ENCODE measurements at regions not wholly inside any gene's neighbourhood (a gene's known extent, or its start where the extent isn't known, plus 50 kb on each side); places are given as distances from the start of the nearest gene placed in this dataset.

GRCh38 chr16:62644030-62644812, 608.0 kb upstream of the CDH8 start:
- no peak overlapping the region for H3K4me3 ChIP-seq (ENCODE audit: low read depth, low read length)
- TF ChIP-seq CTCF (IDR thresholded peaks at IDR 0.05; ENCODE audit: borderline replicate concordance, insufficient read depth, low read depth, low read length), result no peak

GRCh38 chr16:62642677-62643076, 606.4 kb upstream of the CDH8 start:
- no peak overlapping the region for H3K4me3 ChIP-seq (ENCODE audit: low read depth, low read length)
- no peak for TF ChIP-seq CTCF (IDR thresholded peaks at IDR 0.05; ENCODE audit: borderline replicate concordance, insufficient read depth, low read depth, low read length)

DNA sequence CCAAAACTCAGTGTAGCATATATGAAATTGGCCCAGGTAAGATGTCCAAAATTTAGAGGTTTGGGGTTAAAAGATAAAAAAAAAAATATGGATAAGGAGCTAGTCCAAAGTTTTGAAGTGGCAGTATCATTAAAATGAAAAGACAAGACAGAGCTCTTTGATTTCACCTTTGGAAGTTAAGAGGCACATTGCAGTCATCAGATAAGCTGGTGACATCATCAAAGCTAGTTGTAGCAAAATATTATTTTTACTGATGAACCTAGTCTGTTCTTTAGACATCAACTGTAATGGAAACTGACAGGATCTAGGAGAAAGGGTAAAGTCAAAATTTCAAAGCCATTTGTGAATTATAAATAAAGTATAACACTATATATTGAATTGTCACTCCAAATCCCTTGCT, 603.7 kb upstream of the CDH8 start:
- no peak for TF ChIP-seq CTCF (IDR thresholded peaks at IDR 0.05; ENCODE audit: borderline replicate concordance, insufficient read depth, low read depth, low read length)
- no peak overlapping the region for H3K4me3 ChIP-seq (ENCODE audit: low read depth, low read length)

DNA sequence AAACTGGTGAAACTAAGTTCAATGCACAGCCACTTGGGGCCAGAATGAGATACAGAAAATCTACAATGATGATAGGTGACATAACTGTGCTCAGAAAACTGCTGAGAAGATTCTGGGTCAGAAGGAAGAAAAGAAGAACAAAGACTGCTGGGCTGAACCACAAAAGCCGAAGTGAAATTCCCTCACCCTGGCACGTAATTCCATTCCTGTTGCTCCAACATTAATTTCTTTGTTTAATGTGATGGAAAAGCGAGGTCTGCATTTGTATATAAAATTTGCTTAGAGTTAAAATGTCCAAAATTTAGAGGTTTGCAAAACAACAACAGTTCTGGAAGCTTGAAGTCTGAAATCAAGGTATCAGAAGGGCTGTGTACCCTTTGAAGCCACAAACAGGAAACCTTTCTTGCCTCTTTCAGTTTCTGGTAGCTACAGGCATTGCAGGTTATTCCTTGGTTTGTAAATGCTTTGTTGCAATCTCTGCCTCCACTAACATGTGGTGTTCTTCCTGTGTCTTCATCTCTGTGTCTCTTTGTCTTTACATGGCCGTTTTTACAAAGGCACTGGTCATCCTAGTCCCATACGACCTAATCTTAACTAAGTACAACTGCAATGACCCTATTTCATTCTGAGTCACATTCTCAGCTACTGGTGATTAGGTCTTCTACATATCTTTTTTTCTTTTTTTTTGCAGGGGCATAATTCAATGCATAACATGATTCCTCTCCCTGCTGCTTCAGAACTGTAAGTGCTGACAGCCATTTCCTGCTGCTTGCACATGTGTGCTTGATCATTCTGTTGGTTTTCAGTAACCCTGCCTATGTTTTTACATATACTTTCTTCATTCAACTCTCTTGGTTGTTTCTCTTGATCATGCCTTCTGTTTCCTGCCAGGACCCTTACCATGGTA, 603.0 kb upstream of the CDH8 start:
- peak; percentile 18; the same call in 1 of the 2 replicates for TF ChIP-seq CTCF (IDR thresholded peaks at IDR 0.05; ENCODE audit: borderline replicate concordance, insufficient read depth, low read depth, low read length)
- peak overlapping the region; percentile 42 for H3K4me3 ChIP-seq (ENCODE audit: low read depth, low read length)

GRCh38 chr16:62638324-62638911, 602.2 kb upstream of the CDH8 start:
- H3K4me3 ChIP-seq (ENCODE audit: low read depth, low read length), result no peak overlapping the region
- TF ChIP-seq CTCF (IDR thresholded peaks at IDR 0.05; ENCODE audit: borderline replicate concordance, insufficient read depth, low read depth, low read length), result no peak

DNA sequence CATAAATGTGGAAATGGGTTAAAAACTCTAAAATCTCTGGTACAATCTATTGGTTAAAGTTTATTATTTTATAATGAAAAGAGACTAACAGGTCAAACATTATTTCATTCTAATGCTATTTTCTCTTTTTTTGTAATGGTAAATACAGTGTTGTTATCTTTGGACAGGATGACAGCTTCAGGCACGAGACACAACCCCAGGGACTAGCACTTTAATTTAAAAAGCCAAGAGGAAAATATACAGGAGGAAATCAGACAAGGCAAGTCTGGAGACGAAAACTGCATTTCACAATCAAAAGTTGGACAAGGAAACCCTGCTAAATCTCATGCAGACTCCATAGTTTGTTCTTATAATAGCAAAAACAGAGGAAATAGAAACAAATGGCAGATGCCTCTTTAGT, 589.1 kb upstream of the CDH8 start:
- H3K4me3 ChIP-seq (ENCODE audit: low read depth, low read length), result no peak overlapping the region
- no peak for TF ChIP-seq CTCF (IDR thresholded peaks at IDR 0.05; ENCODE audit: borderline replicate concordance, insufficient read depth, low read depth, low read length)

All from GM12875 (cell line).